ENCODE measurements at regions not wholly inside any gene's neighbourhood (a gene's known extent, or its start where the extent isn't known, plus 50 kb on each side); places are given as distances from the start of the nearest gene placed in this dataset.

- no peaks in the 10 kb centered on the region for H3K36me3 ChIP-seq
- H3K4me1 ChIP-seq, result no peaks in the 10 kb centered on the region
- no peaks in the 10 kb centered on the region for H3K9me3 ChIP-seq
- no peak overlapping the region for H3K4me3 ChIP-seq
- DNase-seq, result no peak
- intact Hi-C loops (cut with DNase I; ENCODE audit: low total_unique reads), result no loop called here
- no peak overlapping the region for H3K27ac ChIP-seq
- in situ Hi-C loops (cut with MboI; ENCODE audit: low sequenced_read_pairs in 4 of 4), result no loop called here
- no peak for ATAC-seq
- H3K27me3 ChIP-seq, result no peaks in the 10 kb centered on the region
- no peak for TF ChIP-seq POLR2A (IDR thresholded peaks at IDR 0.05)
- TF ChIP-seq CTCF (IDR thresholded peaks at IDR 0.05 in 4 of 5, conservative IDR thresholded peaks at IDR 0.05 in 1 of 5), result no peak
These were observed 380.1 kb downstream of the IRX2 start for GRCh38 chr5:2371419-2371710.

GRCh38 chr5:2370626-2371418 lies 380.7 kb downstream of the IRX2 start:
- in situ Hi-C loops (cut with MboI; ENCODE audit: low sequenced_read_pairs in 4 of 4) (no loop called here), intact Hi-C loops (cut with DNase I; ENCODE audit: low total_unique reads) (no loop called here)
- TF ChIP-seq POLR2A (IDR thresholded peaks at IDR 0.05) (no peak), CTCF (IDR thresholded peaks at IDR 0.05 in 4 of 5, conservative IDR thresholded peaks at IDR 0.05 in 1 of 5) (no peak)
- Histone ChIP-seq H3K4me3 (no peak overlapping the region), H3K36me3 (no peaks in the 10 kb centered on the region), H3K4me1 (no peaks in the 10 kb centered on the region), H3K27ac (no peak overlapping the region), H3K9me3 (no peaks in the 10 kb centered on the region), H3K27me3 (no peaks in the 10 kb centered on the region)
- DNase-seq, result no peak
- ATAC-seq, result no peak

GRCh38 chr5:2369178-2369577 lies 382.3 kb downstream of the IRX2 start:
- no peak for ATAC-seq
- TF ChIP-seq POLR2A (IDR thresholded peaks at IDR 0.05) (no peak), CTCF (IDR thresholded peaks at IDR 0.05 in 4 of 5, conservative IDR thresholded peaks at IDR 0.05 in 1 of 5) (no peak)
- Histone ChIP-seq H3K36me3 (no peaks in the 10 kb centered on the region), H3K27ac (no peak overlapping the region), H3K4me1 (no peaks in the 10 kb centered on the region), H3K27me3 (no peaks in the 10 kb centered on the region), H3K9me3 (peaks cover 0 to 6% (median 0%) of the 10 kb centered on the region in 3 donors), H3K4me3 (no peak overlapping the region)
- intact Hi-C loops (cut with DNase I; ENCODE audit: low total_unique reads), result no loop called here
- no peak for DNase-seq
- in situ Hi-C loops (cut with MboI; ENCODE audit: low sequenced_read_pairs in 4 of 4), result no loop called here

GRCh38 chr5:2366816-2367215 lies 384.7 kb downstream of the IRX2 start:
- Histone ChIP-seq H3K27me3 (no peaks in the 10 kb centered on the region), H3K27ac (no peak overlapping the region), H3K36me3 (no peaks in the 10 kb centered on the region), H3K4me1 (no peaks in the 10 kb centered on the region), H3K4me3 (no peak overlapping the region), H3K9me3 (peaks cover 0 to 6% (median 0%) of the 10 kb centered on the region in 3 donors)
- in situ Hi-C loops (cut with MboI; ENCODE audit: low sequenced_read_pairs in 4 of 4) (no loop called here), intact Hi-C loops (cut with DNase I; ENCODE audit: low total_unique reads) (no loop called here)
- DNase-seq, result no peak
- TF ChIP-seq POLR2A (IDR thresholded peaks at IDR 0.05), result no peak
- TF ChIP-seq CTCF (IDR thresholded peaks at IDR 0.05 in 4 of 5, conservative IDR thresholded peaks at IDR 0.05 in 1 of 5), result no peak
- no peak for ATAC-seq

GRCh38 chr5:2357309-2357708 lies 394.2 kb downstream of the IRX2 start:
- no peaks in the 10 kb centered on the region for H3K9me3 ChIP-seq
- in situ Hi-C loops (cut with MboI; ENCODE audit: low sequenced_read_pairs in 4 of 4), result no loop called here
- no peaks in the 10 kb centered on the region for H3K36me3 ChIP-seq
- no peaks in the 10 kb centered on the region for H3K4me1 ChIP-seq
- DNase-seq (no peak), ATAC-seq (no peak)
- no peaks in the 10 kb centered on the region for H3K27me3 ChIP-seq
- H3K27ac ChIP-seq, result no peak overlapping the region
- TF ChIP-seq POLR2A (IDR thresholded peaks at IDR 0.05) (no peak), CTCF (IDR thresholded peaks at IDR 0.05 in 4 of 5, conservative IDR thresholded peaks at IDR 0.05 in 1 of 5) (no peak)
- intact Hi-C loops (cut with DNase I; ENCODE audit: low total_unique reads), result no loop called here
- no peak overlapping the region for H3K4me3 ChIP-seq
